GM12892 (cell line): ENCODE measurements at regions not wholly inside any gene's neighbourhood (a gene's known extent, or its start where the extent isn't known, plus 50 kb on each side); places are given as distances from the start of the nearest gene placed in this dataset.
A peak's percentile ranks its signal among the peaks of the same experiment; 100 is the strongest.

ENCODE experiments used
- DNase-seq: peaks from one replicate; pipeline ENCODE4 v3.0.0; 2011; ENCODE audit not compliant: insufficient read length
- FAIRE-seq: peaks from 2 replicates; lab custom pipeline; 2011; peaks lifted over from hg19 to GRCh38; lab: Jason Lieb, UNC
- POLR2A ChIP-seq: IDR thresholded peaks from 2 replicates; pipeline ENCODE4 v1.6.1; 2011; ENCODE audit warnings: low read depth, low read length, control low read depth
- POLR2AphosphoS5 ChIP-seq: IDR thresholded peaks from 2 replicates; pipeline ENCODE4 v1.6.1; 2011; ENCODE audit warnings: low read depth, low read length, control low read depth
- TAF1 ChIP-seq: IDR thresholded peaks from 2 replicates; pipeline ENCODE4 v1.6.1; 2011; ENCODE audit warnings: low read depth, mild to moderate bottlenecking, control low read depth, low read length, borderline replicate concordance

GRCh38 chr14:65821224-65821753 is 408.8 kb downstream of the FUT8 start:
- FAIRE-seq (no peak), DNase-seq (no peak)
- TF ChIP-seq POLR2A (no peak), TAF1 (no peak), POLR2AphosphoS5 (no peak)

- TF ChIP-seq TAF1 (no peak), POLR2AphosphoS5 (no peak), POLR2A (no peak)
- DNase-seq: peak; percentile 41
- peak; percentile 94 for FAIRE-seq
Measured at GRCh38 chr14:65824285-65824977, 411.9 kb downstream of the FUT8 start.

- TF ChIP-seq POLR2AphosphoS5 (no peak), POLR2A (no peak), TAF1 (no peak)
- FAIRE-seq (no peak), DNase-seq (no peak)
Measured at GRCh38 chr14:65824978-65825299, 412.4 kb downstream of the FUT8 start.

GRCh38 chr14:65826946-65827345 is 414.4 kb downstream of the FUT8 start:
- no peak for TF ChIP-seq POLR2A
- TF ChIP-seq TAF1: no peak
- TF ChIP-seq POLR2AphosphoS5: no peak
- FAIRE-seq (no peak), DNase-seq (no peak)

- no peak for DNase-seq
- TF ChIP-seq TAF1: no peak
- TF ChIP-seq POLR2A: no peak
- no peak for TF ChIP-seq POLR2AphosphoS5
- no peak for FAIRE-seq
Measured at GRCh38 chr14:65827520-65827919, 415.0 kb downstream of the FUT8 start.

- no peak for DNase-seq
- FAIRE-seq: no peak
- TF ChIP-seq POLR2A (no peak), TAF1 (no peak), POLR2AphosphoS5 (no peak)
Measured at GRCh38 chr14:65828396-65828795, 415.9 kb downstream of the FUT8 start.

- FAIRE-seq: no peak
- no peak for DNase-seq
- no peak for TF ChIP-seq TAF1
- no peak for TF ChIP-seq POLR2AphosphoS5
- TF ChIP-seq POLR2A: no peak
Measured at GRCh38 chr14:65832431-65833266, 420.1 kb downstream of the FUT8 start.

- FAIRE-seq (no peak), DNase-seq (no peak)
- TF ChIP-seq TAF1 (no peak), POLR2AphosphoS5 (no peak), POLR2A (no peak)
Measured at GRCh38 chr14:65833267-65833880, 420.8 kb downstream of the FUT8 start.

- FAIRE-seq (no peak), DNase-seq (no peak)
- no peak for TF ChIP-seq POLR2A
- TF ChIP-seq POLR2AphosphoS5: no peak
- no peak for TF ChIP-seq TAF1
Measured at GRCh38 chr14:65834051-65834450, 421.5 kb downstream of the FUT8 start.

GRCh38 chr14:65834812-65835211 is 422.3 kb downstream of the FUT8 start:
- FAIRE-seq (no peak), DNase-seq (no peak)
- TF ChIP-seq POLR2A (no peak), TAF1 (no peak), POLR2AphosphoS5 (no peak)

GRCh38 chr14:65835501-65835900 is 423.0 kb downstream of the FUT8 start:
- FAIRE-seq: no peak
- TF ChIP-seq POLR2A (no peak), POLR2AphosphoS5 (no peak)
- DNase-seq: no peak
